Osteoblast (primary cell): ENCODE measurements at regions not wholly inside any gene's neighbourhood (a gene's known extent, or its start where the extent isn't known, plus 50 kb on each side); places are given as distances from the start of the nearest gene placed in this dataset.

Experiments used
- DNase-seq: peaks from one replicate; pipeline ENCODE4 v3.0.0; 2011; ENCODE audit warnings: low spot score, mixed read lengths; ENCODE audit not compliant: insufficient read length; ENCODE audit errors: missing footprints
- H2AFZ ChIP-seq: 2 replicates; pipeline ENCODE4 v1.6.0; 2011; ENCODE audit warnings: mild to moderate bottlenecking, low read length
- H3K27ac ChIP-seq: 2 replicates; pipeline ENCODE4 v1.5.1; 2011; ENCODE audit warnings: mild to moderate bottlenecking, low read depth, low read length, moderate library complexity
- H3K27me3 ChIP-seq: 2 replicates; pipeline ENCODE4 v1.6.0; 2012; ENCODE audit warnings: mild to moderate bottlenecking, control low read depth, inconsistent platforms, low read length, moderate library complexity; ENCODE audit not compliant: insufficient read depth
- H3K36me3 ChIP-seq: 2 replicates; pipeline ENCODE4 v1.5.1; 2011; ENCODE audit warnings: mild to moderate bottlenecking, low read length, control low read depth, moderate library complexity; ENCODE audit not compliant: insufficient read depth
- H3K4me1 ChIP-seq: 2 replicates; pipeline ENCODE4 v1.5.1; 2011; ENCODE audit warnings: mild to moderate bottlenecking, low read length, control low read depth, moderate library complexity; ENCODE audit not compliant: insufficient read depth
- H3K4me2 ChIP-seq: 2 replicates; pipeline ENCODE4 v1.6.0; 2011; ENCODE audit warnings: mild to moderate bottlenecking, low read length; ENCODE audit not compliant: insufficient read depth
- H3K4me3 ChIP-seq: fragments of 200-600 bp; sonication (generic); 3 replicates; pipeline ENCODE4 v1.5.1; 2012; ENCODE audit warnings: mild to moderate bottlenecking, low read length, inconsistent platforms; ENCODE audit not compliant: insufficient read depth
- H3K79me2 ChIP-seq: 2 replicates; pipeline ENCODE4 v1.6.0; 2012; ENCODE audit warnings: mild to moderate bottlenecking, low read length, control low read depth, inconsistent platforms; ENCODE audit not compliant: insufficient read depth
- H3K9me3 ChIP-seq: 2 replicates; pipeline ENCODE4 v1.5.1; 2011; ENCODE audit warnings: low read depth, low read length, control low read depth
- H4K20me1 ChIP-seq: 2 replicates; pipeline ENCODE4 v1.6.0; 2012; ENCODE audit warnings: mild to moderate bottlenecking, low read length, control low read depth; ENCODE audit not compliant: insufficient read depth
- CTCF ChIP-seq: IDR thresholded peaks from 2 replicates; pipeline ENCODE4 v1.5.1; 2011; ENCODE audit warnings: mild to moderate bottlenecking, low read depth, low read length, moderate library complexity; ENCODE audit errors: extremely low read depth

GRCh38 chr11:29937526-29937925 is 79.3 kb downstream of the KCNA4 start:
- no peak for TF ChIP-seq CTCF
- no peak overlapping the region for H3K4me2 ChIP-seq

DNA sequence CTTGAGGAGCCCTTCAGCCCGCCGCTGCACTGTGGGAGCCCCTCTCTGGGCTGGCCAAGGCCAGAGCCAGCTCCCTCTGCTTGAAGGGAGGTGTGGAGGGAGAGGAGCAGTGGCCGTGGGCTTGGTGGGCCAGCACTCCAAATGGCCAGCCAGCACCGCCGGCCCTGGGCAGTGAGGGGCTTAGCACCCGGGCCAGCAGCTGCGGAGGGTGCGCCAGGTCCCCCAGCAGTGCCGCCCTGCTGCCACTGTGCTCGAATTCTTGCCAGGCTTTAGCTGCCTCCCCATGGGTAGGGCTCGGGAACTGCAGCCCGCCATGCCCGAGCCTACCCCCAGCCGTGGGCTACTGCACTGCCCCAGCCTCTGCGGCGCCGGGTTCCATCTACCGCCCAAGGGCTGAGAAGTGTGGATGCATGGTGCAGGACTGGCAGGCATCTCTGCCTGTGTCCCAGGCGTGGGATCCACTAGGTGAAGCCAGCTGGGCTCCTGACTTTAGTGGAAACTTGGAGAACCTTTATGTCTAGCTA is 82.7 kb downstream of the KCNA4 start:
- no peak overlapping the region for H2AFZ ChIP-seq
- TF ChIP-seq CTCF, result no peak

More at GRCh38 chr11:29937526-29937925, 79.3 kb downstream of the KCNA4 start:
- H3K4me1 ChIP-seq, result no peaks in the 10 kb centered on the region
- no peak overlapping the region for H3K4me3 ChIP-seq
- DNase-seq, result no peak
- no peaks in the 10 kb centered on the region for H3K79me2 ChIP-seq
- H2AFZ ChIP-seq, result no peak overlapping the region
- no peaks in the 10 kb centered on the region for H3K36me3 ChIP-seq
- H4K20me1 ChIP-seq, result no peaks in the 10 kb centered on the region
- no peak overlapping the region for H3K27ac ChIP-seq
- no peaks in the 10 kb centered on the region for H3K9me3 ChIP-seq
- no peaks in the 10 kb centered on the region for H3K27me3 ChIP-seq

GRCh38 chr11:29916040-29916439 is 100.8 kb downstream of the KCNA4 start:
- no peak overlapping the region for H2AFZ ChIP-seq
- no peak for TF ChIP-seq CTCF
- H3K4me1 ChIP-seq, result no peaks in the 10 kb centered on the region
- H3K79me2 ChIP-seq, result no peaks in the 10 kb centered on the region
- no peaks in the 10 kb centered on the region for H3K36me3 ChIP-seq
- no peaks in the 10 kb centered on the region for H4K20me1 ChIP-seq
- DNase-seq, result no peak
- no peak overlapping the region for H3K27ac ChIP-seq
- H3K4me3 ChIP-seq, result no peak overlapping the region
- H3K9me3 ChIP-seq, result no peaks in the 10 kb centered on the region
- no peak overlapping the region for H3K4me2 ChIP-seq
- no peaks in the 10 kb centered on the region for H3K27me3 ChIP-seq

More for the DNA sequence above, 82.7 kb downstream of the KCNA4 start:
- Histone ChIP-seq H4K20me1 (no peaks in the 10 kb centered on the region), H3K4me1 (no peaks in the 10 kb centered on the region), H3K27me3 (no peaks in the 10 kb centered on the region), H3K79me2 (no peaks in the 10 kb centered on the region), H3K36me3 (no peaks in the 10 kb centered on the region), H3K27ac (no peak overlapping the region), H3K4me3 (no peak overlapping the region), H3K9me3 (no peaks in the 10 kb centered on the region), H3K4me2 (no peak overlapping the region)
- no peak for DNase-seq

GRCh38 chr11:29914203-29914930 is 102.5 kb downstream of the KCNA4 start:
- no peak for TF ChIP-seq CTCF
- Histone ChIP-seq H3K4me3 (no peak overlapping the region), H3K4me1 (no peaks in the 10 kb centered on the region), H3K27me3 (no peaks in the 10 kb centered on the region), H3K9me3 (no peaks in the 10 kb centered on the region), H3K36me3 (no peaks in the 10 kb centered on the region), H3K79me2 (no peaks in the 10 kb centered on the region), H3K27ac (no peak overlapping the region), H2AFZ (no peak overlapping the region), H3K4me2 (no peak overlapping the region), H4K20me1 (no peaks in the 10 kb centered on the region)
- DNase-seq, result no peak
